Epithelial cell of prostate (primary cell): ENCODE measurements at regions not wholly inside any gene's neighbourhood (a gene's known extent, or its start where the extent isn't known, plus 50 kb on each side); places are given as distances from the start of the nearest gene placed in this dataset.

Experiments
- DNase-seq: peaks from one replicate; pipeline ENCODE4 v3.0.0-alpha.2; 2011; ENCODE audit warnings: low read depth, low spot score
- H3K27ac ChIP-seq: fragments of 450-650 bp; 2 replicates; pipeline ENCODE4 v1.5.1; 2017; ENCODE audit warnings: mild to moderate bottlenecking

GRCh38 chr14:84024231-84024820, 1505.6 kb upstream of the FLRT2 start:
- no peak overlapping the region for H3K27ac ChIP-seq
- DNase-seq: no peak

DNA sequence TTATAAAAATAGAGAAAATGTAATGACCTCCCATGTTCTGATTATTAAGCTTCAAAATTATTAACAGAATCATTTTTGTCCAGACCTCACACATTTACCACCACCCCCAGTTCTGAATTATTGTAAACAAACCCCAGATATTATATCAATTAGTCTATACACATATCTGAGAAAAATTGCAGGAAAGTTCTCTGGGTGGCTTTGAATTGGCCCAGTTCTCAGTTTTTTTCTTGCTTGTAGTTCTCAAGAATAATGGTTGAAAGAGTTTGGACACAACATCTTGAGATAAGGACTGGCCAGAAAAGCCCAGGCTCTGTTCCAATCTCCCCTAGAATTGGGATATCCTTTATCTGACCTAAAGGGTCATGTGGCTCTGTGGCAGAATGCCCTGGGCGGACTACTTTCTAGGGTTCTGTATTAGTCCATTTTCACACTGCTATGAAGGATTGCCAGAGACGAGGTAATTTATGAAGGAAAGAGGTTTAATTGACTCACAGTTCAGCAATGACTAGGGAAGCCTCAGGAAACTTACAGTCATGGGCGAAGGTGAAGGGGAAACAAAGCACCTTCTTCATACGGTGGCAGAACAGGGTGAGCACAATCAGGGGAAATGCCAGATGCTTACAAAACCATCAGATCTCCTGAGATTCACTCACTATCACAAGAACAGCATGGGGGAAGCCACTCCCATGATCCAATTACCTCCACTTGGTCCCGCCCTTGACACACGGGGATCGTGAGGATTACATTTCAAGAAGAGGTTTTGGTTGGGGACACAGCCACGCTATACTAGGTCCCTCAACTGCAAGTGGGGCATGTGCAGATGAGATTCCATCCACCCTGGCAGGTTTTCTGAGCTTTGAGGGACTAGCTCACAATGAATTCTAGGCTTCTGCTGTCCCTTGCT, 1504.6 kb upstream of the FLRT2 start:
- DNase-seq: no peak
- no peak overlapping the region for H3K27ac ChIP-seq

DNA sequence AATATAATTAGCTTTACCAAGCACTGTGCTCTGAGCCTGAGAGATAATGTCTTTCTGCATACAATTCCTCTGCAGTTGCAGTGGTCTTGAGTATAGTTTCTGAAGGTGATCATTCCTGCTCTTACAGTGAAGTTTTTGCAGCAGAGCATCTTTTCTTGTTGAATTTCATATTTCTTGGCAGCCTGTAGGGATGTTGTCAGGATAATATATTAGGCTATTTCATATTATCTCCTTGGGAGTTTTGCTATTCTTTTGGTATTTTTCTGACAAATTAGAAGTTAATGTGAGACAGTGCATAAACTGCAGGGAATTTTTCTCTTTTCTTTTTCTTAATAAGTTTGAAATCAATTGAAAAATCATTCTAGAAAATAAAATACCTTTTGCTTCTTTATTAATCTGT, 1502.6 kb upstream of the FLRT2 start:
- DNase-seq: no peak
- H3K27ac ChIP-seq: no peak overlapping the region

DNA sequence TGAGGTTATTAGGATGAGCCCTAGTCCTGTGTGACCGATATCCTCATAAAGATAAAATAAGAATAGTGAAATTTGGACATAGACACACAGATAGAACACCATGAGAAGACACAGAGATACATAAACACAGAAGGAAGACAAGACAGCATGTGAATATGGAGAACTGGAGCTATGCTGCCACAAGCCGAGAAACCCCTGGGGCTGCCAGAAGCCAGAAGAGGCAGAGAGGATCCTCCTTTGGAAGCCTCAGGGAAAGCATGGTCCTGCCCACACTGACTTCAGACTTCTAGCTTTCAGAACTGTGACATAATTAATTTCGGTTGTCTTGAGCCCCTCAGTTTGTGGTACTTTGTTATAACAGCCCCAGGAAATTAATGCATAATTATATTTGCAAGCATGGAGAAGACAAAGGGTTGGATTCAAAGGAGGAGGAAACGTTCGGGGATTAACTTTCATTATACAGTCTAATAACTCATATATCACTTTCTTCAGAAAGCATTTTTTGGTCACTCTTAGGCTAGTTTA, 1501.8 kb upstream of the FLRT2 start:
- no peak for DNase-seq
- no peak overlapping the region for H3K27ac ChIP-seq

DNA sequence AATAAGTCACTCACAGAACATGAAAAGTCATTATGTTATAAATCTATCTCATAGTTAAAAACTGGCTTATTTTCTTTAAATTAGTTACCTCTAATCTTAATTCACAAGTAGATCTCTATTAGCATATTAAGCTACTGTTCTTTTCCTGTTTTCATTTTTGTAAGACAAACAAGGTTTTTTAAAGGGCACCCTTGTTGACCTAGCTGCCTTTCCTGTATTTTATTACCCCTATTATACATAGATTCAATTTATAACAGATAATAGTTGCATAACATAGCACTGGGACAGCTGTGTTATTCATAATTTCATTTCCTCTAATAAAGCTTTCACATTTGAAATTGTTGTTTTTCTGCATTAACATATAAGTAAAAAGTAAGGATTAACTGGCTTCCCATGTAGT, 1500.7 kb upstream of the FLRT2 start:
- no peak overlapping the region for H3K27ac ChIP-seq
- no peak for DNase-seq

DNA sequence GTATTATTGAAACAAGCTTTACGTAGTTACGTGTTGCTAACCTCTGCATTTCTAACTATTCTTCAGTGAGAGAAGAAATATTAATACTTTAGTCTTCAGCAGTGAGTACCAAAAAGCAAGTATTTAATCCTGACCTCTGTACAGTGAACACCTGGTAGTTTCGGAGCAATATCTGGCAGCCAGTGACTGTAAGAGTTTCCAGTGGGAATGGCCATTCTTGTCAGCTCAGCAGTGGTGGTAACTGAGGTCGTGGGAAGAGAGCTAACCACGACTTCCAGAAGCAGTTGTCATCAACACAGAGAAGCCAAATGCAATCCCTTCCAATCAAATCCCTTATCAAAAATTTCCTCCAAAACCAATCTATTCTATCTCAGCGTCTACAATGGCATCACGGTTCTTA, 1500.2 kb upstream of the FLRT2 start:
- DNase-seq: no peak
- no peak overlapping the region for H3K27ac ChIP-seq

- no peak for DNase-seq
- H3K27ac ChIP-seq: no peak overlapping the region
Measured at GRCh38 chr14:84036840-84037239, 1493.1 kb upstream of the FLRT2 start.

GRCh38 chr14:84037593-84037992, 1492.4 kb upstream of the FLRT2 start:
- no peak overlapping the region for H3K27ac ChIP-seq
- DNase-seq: no peak

GRCh38 chr14:84040101-84040500, 1489.8 kb upstream of the FLRT2 start:
- no peak for DNase-seq
- no peak overlapping the region for H3K27ac ChIP-seq

DNA sequence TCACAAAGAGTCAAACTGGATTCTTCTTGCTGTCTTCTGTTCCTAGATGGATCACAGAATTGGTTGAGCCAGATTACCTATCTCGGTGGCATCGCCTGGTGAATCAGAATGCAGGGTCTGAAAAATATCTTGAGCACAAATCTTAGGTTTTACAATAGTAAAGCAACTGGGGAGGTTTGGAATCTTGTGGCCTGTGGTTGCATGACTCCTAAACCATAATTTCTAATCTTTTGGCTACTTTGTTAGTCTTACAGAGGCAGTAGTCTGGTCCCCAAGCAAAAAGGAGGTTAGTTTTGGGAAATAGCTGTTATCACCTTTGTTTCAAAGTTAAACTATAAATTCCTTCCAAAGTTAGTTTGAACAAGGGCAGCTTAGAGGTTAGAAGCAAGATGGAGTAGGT, 1488.5 kb upstream of the FLRT2 start:
- DNase-seq: no peak
- H3K27ac ChIP-seq: no peak overlapping the region

GRCh38 chr14:84042992-84043391, 1487.0 kb upstream of the FLRT2 start:
- no peak overlapping the region for H3K27ac ChIP-seq
- no peak for DNase-seq

DNA sequence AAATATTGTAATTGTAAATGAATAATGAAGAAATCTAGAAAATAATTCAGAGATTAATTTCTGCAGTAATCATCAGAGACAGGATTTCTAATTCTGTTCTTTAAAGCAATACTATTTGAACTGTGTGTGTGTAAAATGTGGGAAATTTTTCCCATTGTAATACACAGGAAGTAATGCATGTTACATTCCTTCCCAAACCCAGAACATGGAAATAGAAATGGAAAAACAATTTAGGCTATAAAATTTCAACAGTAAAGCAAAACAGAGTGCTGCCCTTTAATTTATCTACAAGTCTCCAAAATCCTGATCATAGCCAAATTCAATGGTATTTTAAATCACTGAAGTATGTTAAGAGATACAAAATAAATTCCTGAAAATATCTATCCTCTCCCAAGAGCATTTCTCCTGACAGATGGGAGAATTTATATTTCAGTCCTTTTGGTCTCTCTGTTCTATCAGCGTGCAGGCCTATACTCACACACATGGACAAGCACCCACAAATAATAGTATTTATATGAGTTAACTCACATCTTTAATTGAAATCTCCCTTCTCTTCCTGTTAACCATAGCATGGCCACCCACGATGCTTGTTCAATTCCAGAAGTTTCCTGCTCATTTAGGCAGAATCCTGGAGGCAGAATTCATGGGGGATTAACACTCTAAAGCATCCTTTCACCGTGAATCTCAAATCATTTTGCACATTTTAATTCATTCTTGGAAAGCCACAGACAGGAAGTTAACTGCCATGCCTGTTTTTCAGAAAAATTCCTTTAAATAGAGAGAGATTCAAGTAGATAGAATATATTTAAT, 1465.4 kb upstream of the FLRT2 start:
- DNase-seq: no peak
- H3K27ac ChIP-seq: no peak overlapping the region

DNA sequence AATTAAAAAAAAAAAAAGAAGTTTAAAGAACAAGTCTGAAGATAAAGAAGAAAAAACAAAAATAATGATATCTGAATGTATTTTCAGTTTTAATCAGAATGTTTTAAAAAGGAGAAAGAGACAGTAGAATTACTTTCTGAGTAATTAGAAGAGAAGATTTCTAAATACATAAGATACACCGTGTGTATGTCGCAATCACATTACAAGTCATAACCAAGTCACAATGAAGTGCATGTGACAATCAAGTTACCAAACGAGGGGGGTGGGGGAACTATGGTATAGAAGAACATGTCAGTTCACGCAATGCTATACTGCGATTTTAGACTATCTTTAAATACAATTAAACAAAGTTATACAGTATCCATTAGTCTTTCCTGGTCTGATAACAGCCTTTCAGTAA, 1464.1 kb upstream of the FLRT2 start:
- DNase-seq: no peak
- H3K27ac ChIP-seq: no peak overlapping the region

GRCh38 chr14:84068288-84068687, 1461.7 kb upstream of the FLRT2 start:
- no peak for DNase-seq
- H3K27ac ChIP-seq: no peak overlapping the region

- H3K27ac ChIP-seq: no peak overlapping the region
- DNase-seq: no peak
Measured at GRCh38 chr14:84071061-84071460, 1458.9 kb upstream of the FLRT2 start.

- no peak for DNase-seq
- no peak overlapping the region for H3K27ac ChIP-seq
Measured at GRCh38 chr14:84074626-84075025, 1455.3 kb upstream of the FLRT2 start.

DNA sequence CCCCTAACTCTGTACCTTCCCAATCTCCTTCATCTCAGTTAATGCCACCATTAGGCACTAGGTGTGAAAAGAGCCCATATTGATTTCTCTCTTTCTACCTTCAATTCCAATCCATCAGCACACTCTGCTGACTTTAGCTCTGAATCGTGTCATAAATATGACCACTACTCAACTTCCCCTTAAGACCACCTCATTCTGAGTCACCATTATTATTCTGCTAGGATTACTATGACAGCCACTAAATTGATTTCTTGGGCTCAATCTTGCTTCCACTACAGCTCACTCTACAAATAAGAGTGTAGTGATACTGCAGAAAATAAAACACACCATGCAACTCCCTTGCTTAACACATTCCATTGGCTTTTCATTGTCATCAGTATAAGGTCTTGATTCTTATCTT, 1449.0 kb upstream of the FLRT2 start:
- DNase-seq: no peak
- no peak overlapping the region for H3K27ac ChIP-seq

DNA sequence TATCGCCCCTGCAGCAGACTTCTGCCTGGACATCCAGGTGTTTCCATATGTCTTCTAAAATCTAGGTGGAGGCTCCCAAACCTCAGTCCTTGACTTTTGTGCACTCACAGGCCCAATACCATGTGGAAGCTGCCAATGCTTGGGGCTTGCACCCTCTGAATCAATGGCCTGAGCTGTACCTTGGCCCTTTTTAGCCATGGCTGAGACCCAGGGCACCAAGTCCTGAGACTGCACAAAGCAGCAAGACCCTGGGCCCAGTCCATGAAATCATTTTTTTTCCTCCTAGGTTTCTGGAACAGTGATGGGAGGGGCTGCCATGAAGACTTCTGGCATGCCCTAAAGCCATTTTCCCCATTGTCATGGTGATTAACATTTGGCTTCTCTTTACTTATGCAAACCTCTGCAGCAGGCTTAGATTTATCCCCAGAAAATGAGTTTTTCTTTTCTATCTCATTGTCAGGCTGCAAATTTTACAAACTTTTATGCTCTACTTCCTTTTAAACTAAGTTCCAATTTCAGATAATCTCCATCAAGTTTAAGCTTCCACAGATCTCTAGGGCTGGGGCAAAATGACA, 1445.8 kb upstream of the FLRT2 start:
- no peak overlapping the region for H3K27ac ChIP-seq

DNA sequence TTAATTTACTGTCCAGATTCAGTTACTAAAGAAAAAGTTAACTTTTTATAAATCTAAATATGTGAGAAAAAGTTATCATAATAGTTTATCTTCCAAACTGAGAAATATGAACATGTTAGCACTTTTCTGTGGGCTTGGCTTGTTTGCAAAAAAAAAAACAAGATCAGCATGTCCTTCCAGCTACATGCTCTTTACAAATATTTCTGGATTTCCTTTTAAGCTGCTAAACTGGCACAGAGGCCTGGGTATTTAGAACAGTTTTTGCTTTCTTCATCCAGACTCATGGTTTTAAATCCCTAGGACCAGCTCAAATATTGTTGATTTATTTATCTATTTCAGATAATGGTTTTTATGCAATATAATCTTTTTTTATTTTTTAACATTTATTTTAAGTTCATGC, 1444.5 kb upstream of the FLRT2 start:
- H3K27ac ChIP-seq: no peak overlapping the region
- DNase-seq: no peak

More for the DNA sequence above, 1445.8 kb upstream of the FLRT2 start:
- no peak for DNase-seq

DNA sequence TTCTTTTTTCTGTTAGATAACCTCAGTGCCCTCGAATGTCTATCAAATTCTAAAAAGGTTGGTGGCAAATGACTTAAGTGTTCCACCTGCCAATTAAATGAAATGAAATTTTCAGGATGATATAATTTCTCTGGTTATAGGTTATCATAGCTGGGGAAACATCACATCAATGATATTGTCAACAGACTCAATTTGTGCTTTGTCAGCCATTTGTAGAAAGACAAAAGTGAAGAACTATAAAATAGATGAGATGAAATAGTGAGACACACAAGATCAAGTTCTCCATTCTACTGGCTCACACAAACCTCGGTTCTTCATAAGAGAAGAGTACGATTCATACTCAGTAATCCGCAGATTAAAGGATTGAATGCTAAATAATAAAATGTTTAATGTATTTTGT, 1443.2 kb upstream of the FLRT2 start:
- H3K27ac ChIP-seq: no peak overlapping the region
- no peak for DNase-seq
